IgD-negative memory B cell (primary cell): ENCODE measurements at regions not wholly inside any gene's neighbourhood (a gene's known extent, or its start where the extent isn't known, plus 50 kb on each side); places are given as distances from the start of the nearest gene placed in this dataset.
"Not testable (repeated sequence)": the region's sequence is repeated elsewhere in the genome, so short reads cannot be mapped to it uniquely, and the experiment has no call there.

Experiments used
- H3K27ac Mint-ChIP-seq, 3 donors: one replicate each; pipeline ENCODE4 v1.8.0; 2020 to 2022; ENCODE audit warnings: mild to moderate bottlenecking in 3 of 3, mixed read lengths in 3 of 3, moderate library complexity in 1 of 3
- H3K27me3 Mint-ChIP-seq: one replicate; pipeline ENCODE4 v1.8.0; 2021; ENCODE audit warnings: mixed read lengths
- H3K36me3 Mint-ChIP-seq: one replicate; pipeline ENCODE4 v1.8.0; 2020; ENCODE audit warnings: mild to moderate bottlenecking, mixed read lengths
- H3K4me1 Mint-ChIP-seq, 3 donors: one replicate each; pipeline ENCODE4 v1.8.0; 2020 to 2022; ENCODE audit warnings: mixed read lengths in 3 of 3, mild to moderate bottlenecking in 1 of 3
- H3K4me3 Mint-ChIP-seq, 4 donors: one replicate each; pipeline ENCODE4 v1.8.0; 2020 to 2022; ENCODE audit warnings: mild to moderate bottlenecking in 4 of 4, mixed read lengths in 4 of 4, moderate library complexity in 3 of 4
- H3K9me3 Mint-ChIP-seq, 3 donors: one replicate each; pipeline ENCODE4 v1.8.0; 2020 to 2021; ENCODE audit warnings: mixed read lengths in 3 of 3, mild to moderate bottlenecking in 1 of 3

GRCh38 chr16:48958681-48959080 is 323.0 kb downstream of the CBLN1 start:
- no peak overlapping the region for H3K4me3 Mint-ChIP-seq
- no peak overlapping the region for H3K27ac Mint-ChIP-seq
- no peaks in the 10 kb centered on the region for H3K27me3 Mint-ChIP-seq
- H3K9me3 Mint-ChIP-seq = peaks cover 0 to 4% (median 1%) of the 10 kb centered on the region in 3 donors
- H3K36me3 Mint-ChIP-seq = no peaks in the 10 kb centered on the region
- H3K4me1 Mint-ChIP-seq = peaks cover 0 to 2% (median 0%) of the 10 kb centered on the region in 3 donors

GRCh38 chr16:48956620-48957019 is 325.0 kb downstream of the CBLN1 start:
- Mint-ChIP-seq H3K9me3 (peaks cover 0 to 1% (median 0%) of the 10 kb centered on the region in 3 donors), H3K4me1 (peaks cover 0 to 2% (median 0%) of the 10 kb centered on the region in 3 donors), H3K27ac (no peak overlapping the region), H3K4me3 (no peak overlapping the region), H3K36me3 (no peaks in the 10 kb centered on the region), H3K27me3 (no peaks in the 10 kb centered on the region)

DNA sequence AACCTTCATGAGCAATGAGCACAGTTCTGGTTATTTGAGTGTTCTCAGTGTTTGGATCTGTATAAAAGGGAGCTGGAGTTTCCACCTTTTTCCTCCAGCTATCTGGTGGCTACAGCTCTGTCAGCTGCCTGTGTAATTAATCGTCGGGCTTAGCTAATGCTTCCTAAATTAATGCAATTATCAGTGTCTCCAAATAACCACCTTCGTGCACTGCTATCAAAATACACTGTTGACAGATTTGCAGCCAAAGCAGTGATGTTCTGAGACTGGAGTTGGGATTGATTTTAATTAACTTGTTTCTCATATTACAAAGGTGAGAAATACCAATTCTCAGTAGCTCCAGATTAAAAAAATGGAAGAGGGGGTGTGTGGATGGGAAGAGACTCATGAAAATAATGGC is 325.8 kb downstream of the CBLN1 start:
- H3K36me3 Mint-ChIP-seq = no peaks in the 10 kb centered on the region
- no peak overlapping the region for H3K4me3 Mint-ChIP-seq
- H3K27me3 Mint-ChIP-seq = no peaks in the 10 kb centered on the region
- no peak overlapping the region for H3K27ac Mint-ChIP-seq
- peaks cover 0 to 2% (median 0%) of the 10 kb centered on the region in 3 donors for H3K4me1 Mint-ChIP-seq
- peaks cover 0 to 1% (median 0%) of the 10 kb centered on the region in 3 donors for H3K9me3 Mint-ChIP-seq

DNA sequence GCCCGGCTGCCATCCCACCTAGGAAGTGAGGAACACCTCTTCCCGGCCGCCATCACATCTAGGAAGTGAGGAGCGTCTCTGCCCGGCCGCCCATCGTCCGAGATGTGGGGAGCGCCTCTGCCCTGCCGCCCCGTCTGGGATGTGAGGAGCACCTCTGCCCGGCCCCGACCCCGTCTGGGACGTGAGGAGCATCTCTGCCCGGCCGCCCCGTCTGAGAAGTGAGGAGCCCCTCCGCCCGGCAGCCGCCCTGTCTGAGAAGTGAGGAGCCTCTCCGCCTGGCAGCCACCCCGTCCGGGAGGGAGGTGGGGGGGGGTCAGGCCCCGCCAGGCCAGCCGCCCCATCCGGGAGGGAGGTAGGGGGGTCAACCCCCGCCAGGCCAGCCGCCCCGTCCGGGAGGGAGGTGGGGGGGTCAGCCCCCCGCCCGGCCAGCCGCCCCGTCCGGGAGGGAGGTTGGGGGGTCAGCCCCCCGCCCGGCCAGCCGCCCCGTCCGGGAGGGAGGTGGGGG is 330.0 kb downstream of the CBLN1 start:
- H3K36me3 Mint-ChIP-seq, H3K27me3 Mint-ChIP-seq, H3K9me3 Mint-ChIP-seq, H3K27ac Mint-ChIP-seq, H3K4me3 Mint-ChIP-seq, H3K4me1 Mint-ChIP-seq: not testable (repeated sequence)

DNA sequence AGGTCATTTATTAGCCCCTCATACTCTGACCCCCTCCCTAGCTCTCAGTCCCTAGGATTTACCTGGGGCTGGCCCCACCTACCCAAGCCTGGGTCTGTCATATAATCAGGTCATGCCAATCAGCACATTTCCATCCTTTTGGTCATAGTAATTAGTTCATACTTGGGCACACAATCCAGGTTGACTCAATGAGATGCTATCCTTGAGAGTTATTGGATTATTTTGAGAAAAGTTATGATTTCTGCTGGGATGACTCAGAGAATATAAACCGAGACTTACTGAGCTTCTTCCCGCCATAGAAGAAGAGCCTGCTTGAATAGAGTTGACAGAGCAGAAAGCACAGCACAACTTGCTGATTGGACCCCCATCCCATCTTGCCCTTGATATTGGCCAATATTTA is 331.5 kb downstream of the CBLN1 start:
- H3K36me3 Mint-ChIP-seq = peaks cover 2% of the 10 kb centered on the region
- H3K9me3 Mint-ChIP-seq = peaks cover 0 to 3% (median 1%) of the 10 kb centered on the region in 3 donors
- H3K4me3 Mint-ChIP-seq = no peak overlapping the region
- no peaks in the 10 kb centered on the region for H3K4me1 Mint-ChIP-seq
- H3K27ac Mint-ChIP-seq = no peak overlapping the region
- no peaks in the 10 kb centered on the region for H3K27me3 Mint-ChIP-seq

- Mint-ChIP-seq H3K4me3 (no peak overlapping the region), H3K27me3 (no peaks in the 10 kb centered on the region), H3K4me1 (no peaks in the 10 kb centered on the region)
These were observed 332.0 kb downstream of the CBLN1 start for GRCh38 chr16:48949636-48950035.

DNA sequence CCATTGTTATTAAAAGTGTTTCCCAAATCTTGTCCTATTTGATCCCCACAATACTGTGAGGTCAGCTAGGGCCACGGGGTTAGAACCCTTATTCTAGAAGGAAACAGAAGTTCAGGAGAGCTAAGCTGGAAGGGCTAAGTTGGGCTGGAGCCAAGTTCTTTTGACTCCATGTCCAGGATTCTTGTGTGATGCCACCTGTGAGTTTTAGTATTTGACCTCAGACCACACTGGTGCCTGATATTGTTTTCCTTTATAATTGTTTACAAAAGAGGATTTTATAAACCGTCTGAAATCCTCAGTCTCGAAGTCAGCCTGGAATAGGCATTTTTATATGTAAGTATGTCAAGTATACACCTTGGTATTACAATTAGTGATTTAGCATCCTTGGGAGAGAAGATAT is 332.7 kb downstream of the CBLN1 start:
- H3K4me3 Mint-ChIP-seq = no peak overlapping the region
- no peak overlapping the region for H3K27ac Mint-ChIP-seq
- peaks cover 2% of the 10 kb centered on the region for H3K36me3 Mint-ChIP-seq
- no peaks in the 10 kb centered on the region for H3K27me3 Mint-ChIP-seq
- peaks cover 1 to 6% (median 3%) of the 10 kb centered on the region in 3 donors for H3K9me3 Mint-ChIP-seq
- no peaks in the 10 kb centered on the region for H3K4me1 Mint-ChIP-seq

More at GRCh38 chr16:48949636-48950035, 332.0 kb downstream of the CBLN1 start:
- H3K27ac Mint-ChIP-seq = no peak overlapping the region
- H3K36me3 Mint-ChIP-seq = peaks cover 2% of the 10 kb centered on the region
- peaks cover 1 to 4% (median 3%) of the 10 kb centered on the region in 3 donors for H3K9me3 Mint-ChIP-seq

- Mint-ChIP-seq H3K4me3 (no peak overlapping the region), H3K4me1 (no peaks in the 10 kb centered on the region), H3K27ac (no peak overlapping the region), H3K9me3 (peaks cover 0 to 6% (median 3%) of the 10 kb centered on the region in 3 donors), H3K36me3 (peaks cover 2% of the 10 kb centered on the region), H3K27me3 (no peaks in the 10 kb centered on the region)
These were observed 334.3 kb downstream of the CBLN1 start for GRCh38 chr16:48947371-48947713.

GRCh38 chr16:48946686-48947370 is 334.8 kb downstream of the CBLN1 start:
- H3K27ac Mint-ChIP-seq = no peak overlapping the region
- H3K9me3 Mint-ChIP-seq = peaks cover 0 to 6% (median 3%) of the 10 kb centered on the region in 3 donors
- H3K27me3 Mint-ChIP-seq = no peaks in the 10 kb centered on the region

GRCh38 chr16:48942996-48943395 is 333.0 kb upstream of the N4BP1 start:
- H3K4me1 Mint-ChIP-seq = no peaks in the 10 kb centered on the region
- H3K27me3 Mint-ChIP-seq = no peaks in the 10 kb centered on the region
- no peak overlapping the region for H3K27ac Mint-ChIP-seq
- peaks cover 0 to 9% (median 4%) of the 10 kb centered on the region in 3 donors for H3K9me3 Mint-ChIP-seq
- H3K4me3 Mint-ChIP-seq = peak overlapping the region in 1 of 4 donors; percentile 65
- H3K36me3 Mint-ChIP-seq = peaks cover 2% of the 10 kb centered on the region

More at GRCh38 chr16:48946686-48947370, 334.8 kb downstream of the CBLN1 start:
- Mint-ChIP-seq H3K4me3 (no peak overlapping the region), H3K36me3 (peaks cover 2% of the 10 kb centered on the region), H3K4me1 (no peaks in the 10 kb centered on the region)

DNA sequence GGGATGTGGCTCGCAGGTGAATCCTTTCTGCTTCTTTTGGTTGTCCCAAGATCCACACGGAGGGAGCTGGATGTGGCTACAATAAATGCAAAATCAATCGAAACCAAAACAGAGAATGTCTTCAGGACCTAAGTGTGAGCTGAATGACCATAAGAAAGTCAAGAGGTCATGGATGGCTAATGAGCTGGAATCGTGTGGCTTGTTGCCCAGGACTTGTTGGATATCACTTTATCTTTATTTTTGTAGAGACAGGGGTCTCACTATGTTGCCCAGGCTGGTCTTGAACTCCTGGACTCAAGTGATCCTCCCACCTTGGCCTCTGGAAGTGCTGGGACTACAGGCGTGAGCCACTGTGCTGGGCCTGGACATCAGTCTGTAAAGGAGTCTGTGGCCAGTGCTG is 326.8 kb upstream of the N4BP1 start:
- Mint-ChIP-seq H3K4me3 (no peak overlapping the region), H3K4me1 (no peaks in the 10 kb centered on the region), H3K27me3 (no peaks in the 10 kb centered on the region), H3K27ac (no peak overlapping the region), H3K36me3 (no peaks in the 10 kb centered on the region), H3K9me3 (peaks cover 0 to 6% (median 1%) of the 10 kb centered on the region in 3 donors)

DNA sequence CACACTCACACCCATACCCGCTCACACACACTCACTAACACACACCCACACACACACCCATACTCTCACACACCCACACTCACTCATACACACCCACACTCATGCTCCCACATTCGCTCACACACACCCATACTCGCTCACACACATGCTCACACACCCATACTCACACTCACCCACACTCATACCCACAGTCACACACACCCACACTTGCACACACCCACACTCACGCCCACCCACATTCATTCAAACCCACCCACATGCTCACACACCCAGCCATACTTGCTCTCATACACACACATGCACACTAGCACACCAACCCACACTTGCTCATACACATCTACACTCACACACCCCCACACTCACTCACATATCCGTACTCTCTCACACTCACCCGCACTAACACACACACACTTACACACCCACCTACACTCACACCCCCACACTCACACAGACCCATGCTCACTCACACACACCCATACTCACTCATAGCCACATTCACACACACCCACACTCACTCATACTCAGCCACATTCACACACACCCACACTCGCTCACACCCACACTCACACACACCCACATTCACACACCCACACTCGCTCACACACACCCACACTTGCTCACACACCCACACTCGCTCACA is 322.4 kb upstream of the N4BP1 start:
- no peak overlapping the region for H3K4me3 Mint-ChIP-seq
- peaks cover 0 to 3% (median 3%) of the 10 kb centered on the region in 3 donors for H3K9me3 Mint-ChIP-seq
- H3K27ac Mint-ChIP-seq = no peak overlapping the region
- H3K4me1 Mint-ChIP-seq = no peaks in the 10 kb centered on the region
- H3K27me3 Mint-ChIP-seq = no peaks in the 10 kb centered on the region
- no peaks in the 10 kb centered on the region for H3K36me3 Mint-ChIP-seq

GRCh38 chr16:48930951-48931553 is 321.1 kb upstream of the N4BP1 start:
- H3K4me3 Mint-ChIP-seq = no peak overlapping the region
- no peaks in the 10 kb centered on the region for H3K27me3 Mint-ChIP-seq
- no peaks in the 10 kb centered on the region for H3K4me1 Mint-ChIP-seq
- H3K36me3 Mint-ChIP-seq = no peaks in the 10 kb centered on the region
- peaks cover 0 to 8% (median 6%) of the 10 kb centered on the region in 3 donors for H3K9me3 Mint-ChIP-seq
- no peak overlapping the region for H3K27ac Mint-ChIP-seq

- Mint-ChIP-seq H3K27me3 (no peaks in the 10 kb centered on the region), H3K4me1 (no peaks in the 10 kb centered on the region), H3K27ac (no peak overlapping the region), H3K4me3 (no peak overlapping the region), H3K9me3 (peaks cover 0 to 2% (median 0%) of the 10 kb centered on the region in 3 donors), H3K36me3 (no peaks in the 10 kb centered on the region)
These were observed 309.8 kb upstream of the N4BP1 start for GRCh38 chr16:48919791-48920190.

DNA sequence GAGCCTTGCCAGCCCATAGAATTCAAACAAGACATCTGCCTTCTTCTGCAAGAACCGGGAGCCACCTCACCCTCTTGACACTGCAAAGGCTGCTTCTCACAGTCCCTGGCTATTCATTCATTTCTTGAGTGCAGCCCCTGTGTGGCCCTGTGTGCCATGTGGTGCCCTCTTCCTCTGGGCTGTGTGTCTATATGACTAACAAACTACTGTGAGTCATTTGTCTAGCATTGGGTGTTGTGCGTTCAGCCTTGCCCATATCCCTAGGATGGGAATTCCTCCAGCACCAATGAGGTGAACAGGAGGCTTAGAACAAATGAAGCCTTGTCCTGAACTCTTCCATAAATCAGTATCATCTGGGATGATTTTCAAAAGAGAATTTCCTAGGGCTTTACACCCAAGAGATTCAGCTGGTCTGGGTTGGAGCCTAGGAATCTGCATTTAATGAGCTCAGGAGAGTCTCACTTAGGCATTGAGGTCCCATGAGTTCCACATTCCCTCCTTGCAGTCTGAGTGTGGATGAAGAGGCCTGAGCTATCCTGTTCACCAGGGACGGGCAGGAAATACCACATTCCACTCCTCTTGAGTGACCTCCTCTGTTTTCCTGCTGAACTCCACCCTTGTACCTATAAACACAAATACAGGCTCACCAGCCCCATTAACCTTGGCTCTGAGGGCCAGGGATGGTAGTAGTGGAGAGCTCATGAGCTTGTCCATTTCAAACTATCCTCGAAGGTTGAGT is 308.7 kb upstream of the N4BP1 start:
- Mint-ChIP-seq H3K36me3 (no peaks in the 10 kb centered on the region), H3K27ac (no peak overlapping the region), H3K27me3 (no peaks in the 10 kb centered on the region), H3K4me3 (no peak overlapping the region), H3K9me3 (peaks cover 0 to 2% (median 0%) of the 10 kb centered on the region in 3 donors), H3K4me1 (no peaks in the 10 kb centered on the region)
